Heart left ventricle (tissue), 16 donors: ENCODE measurements at regions not wholly inside any gene's neighbourhood (a gene's known extent, or its start where the extent isn't known, plus 50 kb on each side); places are given as distances from the start of the nearest gene placed in this dataset.

Experiments used
- ATAC-seq, 4 donors: fragments of 200-7000 bp; cut with Tn5 transposase; one replicate each; pipeline ENCODE4 v1.9.1; 2020 to 2022; ENCODE audit warnings: moderate library complexity in 4 of 4, mild to moderate bottlenecking in 3 of 4, moderate number of reproducible peaks in 1 of 4
- DNase-seq, 5 donors: peaks; one replicate each; pipeline ENCODE4 v3.0.0-alpha.2; 2020
- H3K27ac ChIP-seq, 12 donors: fragments of 200-600 bp; sonication (generic) in 4 of 12; one replicate each; pipeline versions ENCODE4 v1.5.0 to v1.8.0; 2016 to 2022; ENCODE audit warnings: mild to moderate bottlenecking in 2 of 12
- H3K27me3 ChIP-seq, 9 donors: fragments of 200-600 bp; sonication (generic) in 2 of 9; one replicate each; pipeline versions ENCODE4 v1.5.1 to v1.8.0; 2016 to 2022; ENCODE audit warnings: mild to moderate bottlenecking in 3 of 9
- H3K36me3 ChIP-seq, 9 donors: fragments of 200-600 bp; sonication (generic) in 2 of 9; one replicate each; pipeline versions ENCODE4 v1.5.0 to v1.8.0; 2018 to 2022; ENCODE audit warnings: mild to moderate bottlenecking in 2 of 9
- H3K4me1 ChIP-seq, 12 donors: fragments of 200-600 bp; sonication (generic) in 4 of 12; one replicate each; pipeline versions ENCODE4 v1.5.0 to v1.8.0; 2016 to 2022; ENCODE audit warnings: mild to moderate bottlenecking in 3 of 12
- H3K4me3 ChIP-seq, 12 donors: fragments of 200-600 bp; sonication (generic) in 4 of 12; one replicate each; pipeline versions ENCODE4 v1.5.0 to v1.8.0; 2017 to 2022; ENCODE audit warnings: mild to moderate bottlenecking in 9 of 12, moderate library complexity in 4 of 12
- H3K9me3 ChIP-seq, 12 donors: fragments of 200-600 bp; sonication (generic) in 4 of 12; one replicate each; pipeline versions ENCODE4 v1.5.0 to v1.8.0; 2016 to 2022; ENCODE audit warnings: mild to moderate bottlenecking in 1 of 12
- POLR2A ChIP-seq, 2 donors: fragments of 450-650 bp; IDR thresholded peaks; one replicate each; pipeline ENCODE4 v1.6.1; 2017; ENCODE audit warnings: antibody characterized with exemption in 2 of 2, mild to moderate bottlenecking in 2 of 2, moderate library complexity in 2 of 2
- WGBS, 4 donors: extraction: QIAGEN DNeasy Blood & Tissue Kit in 2 of 4; methylation state at CpG; one replicate each; pipeline versions ENCODE4 v1.1.5 to v1.1.7; 2013 to 2018; 5-methylcytosine and 5-hydroxymethylcytosine counted together
- intact Hi-C, 10 donors: fragments of 100-400 bp; cut with DNase I; formaldehyde crosslinking; loops; one replicate each; pipeline versions ENCODE4 v1.11.1 to v1.14.2; 2022
- TF ChIP-seq, protein P1 (sequence below), 12 donors: fragments of 200-600 bp; sonication (generic) in 4 of 12; IDR thresholded peaks; one replicate each; pipeline versions ENCODE4 v1.5.0 to v1.8.0; 2018 to 2022; ENCODE audit warnings: antibody characterized with exemption in 12 of 12, mild to moderate bottlenecking in 5 of 12
- donor health status: ischemic (EF 13 %, LVEDD 7.1; RV severe dilation, severe dysfunction).
- donor health status: healthy with polysubstance abuse.
- donor health status: DM: no; HTN: yes; CAD: no.
- donor health status: DM: no; HTN: no; CAD: no.
- donor health status: ischemic (EF 25% LVEDD 6.9; RV normal size, moderate dysfunction).
- donor health status: ischemic (EF 25% LVEDD 5.7; RV mildly dilated, moderate dysfunction).
- donor health status: healthy.
- donor health status: DM: yes; HTN: yes; CAD: no.
- donor health status: ischemic (EF 35%, LVEDD 5.7; RV mildly dilated, moderate dysfunction).
- donor health status: nonischemic (EF 11% LVEDD 7.7; RV severe dilation, severe dysfunction).
- donor health status: DM: yes; HTN: yes; CAD: no.
- donor health status: PGD.
- donor health status: ischemic (EF 29% LVEDD 5.4; RV normal size, mild dysfunction).
- donor health status: nonischemic (EF 23%, LVEDD 6.1; RV moderate dilation, normal function).

DNA sequence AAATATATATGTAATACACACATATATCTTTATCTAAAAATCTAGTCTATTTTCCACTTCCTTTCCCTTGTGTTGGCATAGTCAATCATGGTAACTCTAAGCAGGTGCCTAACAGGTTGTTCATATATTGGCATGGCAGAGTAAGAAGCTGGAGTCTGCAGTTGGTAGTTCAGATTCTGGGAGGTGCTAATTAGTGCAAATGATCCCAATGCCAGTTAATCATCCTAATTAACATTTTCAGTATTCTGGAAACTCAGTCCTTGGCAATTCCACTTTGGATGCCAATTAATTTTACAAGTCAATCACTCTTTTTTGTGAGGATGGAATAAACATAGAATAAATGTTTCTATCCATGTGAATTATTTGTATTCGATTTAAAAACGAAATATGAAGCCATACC lies 863.7 kb upstream of the SOX9 start:
- no peak overlapping the region for H3K27ac ChIP-seq
- 80 to 87% (median 82%) methylated on average over 2 of the region's 2 CpGs for WGBS, 4 donors
- no peak for ATAC-seq
- intact Hi-C loops: no loop called here
- H3K4me3 ChIP-seq: no peak overlapping the region
- H3K4me1 ChIP-seq: no peaks in the 10 kb centered on the region
- H3K9me3 ChIP-seq: no peaks in the 10 kb centered on the region
- no peak for DNase-seq
- no peaks in the 10 kb centered on the region for H3K27me3 ChIP-seq
- no peaks in the 10 kb centered on the region for H3K36me3 ChIP-seq
- TF ChIP-seq POLR2A (IDR thresholded peaks at IDR 0.05): no peak
- TF ChIP-seq, protein P1, sequence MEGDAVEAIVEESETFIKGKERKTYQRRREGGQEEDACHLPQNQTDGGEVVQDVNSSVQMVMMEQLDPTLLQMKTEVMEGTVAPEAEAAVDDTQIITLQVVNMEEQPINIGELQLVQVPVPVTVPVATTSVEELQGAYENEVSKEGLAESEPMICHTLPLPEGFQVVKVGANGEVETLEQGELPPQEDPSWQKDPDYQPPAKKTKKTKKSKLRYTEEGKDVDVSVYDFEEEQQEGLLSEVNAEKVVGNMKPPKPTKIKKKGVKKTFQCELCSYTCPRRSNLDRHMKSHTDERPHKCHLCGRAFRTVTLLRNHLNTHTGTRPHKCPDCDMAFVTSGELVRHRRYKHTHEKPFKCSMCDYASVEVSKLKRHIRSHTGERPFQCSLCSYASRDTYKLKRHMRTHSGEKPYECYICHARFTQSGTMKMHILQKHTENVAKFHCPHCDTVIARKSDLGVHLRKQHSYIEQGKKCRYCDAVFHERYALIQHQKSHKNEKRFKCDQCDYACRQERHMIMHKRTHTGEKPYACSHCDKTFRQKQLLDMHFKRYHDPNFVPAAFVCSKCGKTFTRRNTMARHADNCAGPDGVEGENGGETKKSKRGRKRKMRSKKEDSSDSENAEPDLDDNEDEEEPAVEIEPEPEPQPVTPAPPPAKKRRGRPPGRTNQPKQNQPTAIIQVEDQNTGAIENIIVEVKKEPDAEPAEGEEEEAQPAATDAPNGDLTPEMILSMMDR (IDR thresholded peaks at IDR 0.05): no peak

DNA sequence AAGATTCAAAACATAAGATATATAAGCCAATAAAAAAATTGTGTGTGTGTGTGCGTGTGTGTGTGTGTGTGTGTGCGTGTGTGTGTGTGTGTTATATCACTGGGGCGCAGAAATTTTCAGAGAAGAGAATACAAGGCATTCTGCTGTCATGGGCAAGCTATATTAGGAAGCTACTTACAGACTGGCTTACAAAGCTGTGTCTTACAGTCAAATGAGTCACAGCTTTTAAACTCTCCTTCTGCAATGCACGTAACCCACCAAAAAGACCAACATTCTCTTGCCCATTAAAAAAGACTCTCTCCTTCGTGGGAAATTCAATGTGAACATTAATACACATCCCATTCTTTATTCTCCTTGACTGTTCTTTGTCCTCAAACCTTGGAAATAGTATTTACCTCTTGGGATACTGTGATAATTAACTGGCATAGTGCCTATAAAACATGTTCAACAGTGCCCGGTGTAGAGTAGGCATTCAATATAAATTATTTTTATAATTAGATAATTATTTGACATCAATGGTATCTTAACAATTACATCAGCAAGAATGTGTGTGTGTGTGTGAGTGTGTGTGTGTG lies 860.4 kb upstream of the SOX9 start:
- no peak for ATAC-seq
- no peak overlapping the region for H3K27ac ChIP-seq
- no peak for DNase-seq
- WGBS, 4 donors: 33 to 63% (median 39%) methylated on average over 6 of the region's 6 CpGs
- H3K36me3 ChIP-seq: no peaks in the 10 kb centered on the region
- intact Hi-C loops: no loop called here
- H3K4me3 ChIP-seq: no peak overlapping the region
- TF ChIP-seq POLR2A (IDR thresholded peaks at IDR 0.05): no peak
- TF ChIP-seq, protein P1 (IDR thresholded peaks at IDR 0.05): no peak
- no peaks in the 10 kb centered on the region for H3K27me3 ChIP-seq
- no peaks in the 10 kb centered on the region for H3K4me1 ChIP-seq
- H3K9me3 ChIP-seq: peaks cover 0 to 4% (median 0%) of the 10 kb centered on the region in 12 donors

DNA sequence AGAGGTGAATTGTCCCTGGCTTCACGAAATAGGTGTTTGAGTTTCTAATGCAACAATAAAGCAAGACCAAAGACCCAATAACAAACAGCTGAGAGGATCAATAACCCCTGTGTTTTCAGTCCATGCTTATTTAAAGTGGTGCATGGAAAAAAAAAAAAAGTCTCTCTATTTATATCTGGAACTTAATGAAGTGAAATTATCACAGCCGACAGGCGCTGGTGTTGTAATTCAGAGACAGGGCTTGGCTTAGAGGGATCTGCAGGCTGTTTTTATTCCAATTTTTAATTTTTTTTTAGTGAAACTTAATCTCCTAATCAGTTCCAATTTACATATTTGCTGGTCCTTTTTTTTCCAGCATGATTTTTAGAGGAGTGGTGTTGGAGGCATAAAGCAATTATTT lies 858.2 kb upstream of the SOX9 start:
- TF ChIP-seq, protein P1 (IDR thresholded peaks at IDR 0.05): no peak
- TF ChIP-seq POLR2A (IDR thresholded peaks at IDR 0.05): no peak
- no peak for DNase-seq
- H3K27me3 ChIP-seq: no peaks in the 10 kb centered on the region
- ATAC-seq: no peak
- H3K9me3 ChIP-seq: peaks cover 0 to 26% (median 12%) of the 10 kb centered on the region in 12 donors
- H3K36me3 ChIP-seq: no peaks in the 10 kb centered on the region
- no peaks in the 10 kb centered on the region for H3K4me1 ChIP-seq
- no peak overlapping the region for H3K27ac ChIP-seq
- H3K4me3 ChIP-seq: no peak overlapping the region
- WGBS, 4 donors: 51 to 64% (median 59%) methylated on average over 3 of the region's 3 CpGs
- intact Hi-C loops: no loop called here

DNA sequence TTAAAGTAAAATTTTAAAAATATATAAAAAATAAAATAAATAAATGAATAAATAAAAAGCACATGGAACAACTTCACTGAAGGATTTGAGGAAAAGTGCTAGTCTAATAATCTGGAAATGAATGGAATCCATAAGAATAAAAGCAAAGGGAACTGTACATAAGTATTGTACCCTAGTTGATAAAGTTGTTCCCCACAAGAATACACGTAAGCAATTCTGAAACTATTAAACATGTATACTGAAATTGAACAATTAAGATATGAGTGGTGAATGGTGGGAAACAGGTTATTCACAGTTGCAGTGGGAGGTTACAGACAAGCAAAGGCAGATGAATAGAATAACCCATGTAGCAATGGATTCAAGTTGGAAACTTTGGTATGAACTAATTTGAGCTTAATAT lies 853.2 kb upstream of the SOX9 start:
- H3K27ac ChIP-seq: no peak overlapping the region
- H3K4me3 ChIP-seq: no peak overlapping the region
- DNase-seq (no peak), ATAC-seq (no peak)
- WGBS, 4 donors: 52 to 71% (median 66%) methylated on average over 1 of the region's 1 CpG
- no peaks in the 10 kb centered on the region for H3K27me3 ChIP-seq
- H3K36me3 ChIP-seq: no peaks in the 10 kb centered on the region
- intact Hi-C loops: no loop called here
- no peaks in the 10 kb centered on the region for H3K4me1 ChIP-seq
- TF ChIP-seq, protein P1 (IDR thresholded peaks at IDR 0.05): no peak
- TF ChIP-seq POLR2A (IDR thresholded peaks at IDR 0.05): no peak
- H3K9me3 ChIP-seq: peaks cover 0 to 50% (median 13%) of the 10 kb centered on the region in 12 donors
